ENCODE measurements at regions not wholly inside any gene's neighbourhood (a gene's known extent, or its start where the extent isn't known, plus 50 kb on each side); places are given as distances from the start of the nearest gene placed in this dataset.

DNA sequence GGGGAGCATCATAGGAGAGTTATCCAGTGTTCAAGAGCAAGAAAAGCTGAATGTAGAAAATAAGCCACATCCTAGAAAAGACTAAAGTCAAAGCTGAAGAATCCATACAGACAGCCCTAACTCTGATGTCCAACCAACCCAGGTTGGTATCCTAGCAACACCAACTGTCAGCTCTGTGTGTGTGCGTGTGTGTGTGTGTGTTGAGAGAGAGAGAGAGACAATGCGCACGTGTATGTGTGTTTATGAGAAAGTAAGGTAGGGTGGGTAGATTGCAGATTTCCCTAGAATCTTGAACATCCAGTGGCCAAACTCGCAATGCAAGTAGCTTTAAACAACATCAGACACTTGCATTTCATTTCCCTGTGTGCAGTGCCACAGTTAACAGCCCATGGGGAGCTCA is 274.9 kb downstream of the FAM181B start:
- DNase-seq (ENCODE audit: low read depth) = no peak
- TF ChIP-seq, protein P1, sequence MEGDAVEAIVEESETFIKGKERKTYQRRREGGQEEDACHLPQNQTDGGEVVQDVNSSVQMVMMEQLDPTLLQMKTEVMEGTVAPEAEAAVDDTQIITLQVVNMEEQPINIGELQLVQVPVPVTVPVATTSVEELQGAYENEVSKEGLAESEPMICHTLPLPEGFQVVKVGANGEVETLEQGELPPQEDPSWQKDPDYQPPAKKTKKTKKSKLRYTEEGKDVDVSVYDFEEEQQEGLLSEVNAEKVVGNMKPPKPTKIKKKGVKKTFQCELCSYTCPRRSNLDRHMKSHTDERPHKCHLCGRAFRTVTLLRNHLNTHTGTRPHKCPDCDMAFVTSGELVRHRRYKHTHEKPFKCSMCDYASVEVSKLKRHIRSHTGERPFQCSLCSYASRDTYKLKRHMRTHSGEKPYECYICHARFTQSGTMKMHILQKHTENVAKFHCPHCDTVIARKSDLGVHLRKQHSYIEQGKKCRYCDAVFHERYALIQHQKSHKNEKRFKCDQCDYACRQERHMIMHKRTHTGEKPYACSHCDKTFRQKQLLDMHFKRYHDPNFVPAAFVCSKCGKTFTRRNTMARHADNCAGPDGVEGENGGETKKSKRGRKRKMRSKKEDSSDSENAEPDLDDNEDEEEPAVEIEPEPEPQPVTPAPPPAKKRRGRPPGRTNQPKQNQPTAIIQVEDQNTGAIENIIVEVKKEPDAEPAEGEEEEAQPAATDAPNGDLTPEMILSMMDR (IDR thresholded peaks at IDR 0.05; ENCODE audit: insufficient read depth, low read length, poor library complexity, severe bottlenecking) = no peak
- no peaks in the 10 kb centered on the region for H3K27me3 ChIP-seq (ENCODE audit: control insufficient read depth, insufficient read depth, low read length)
- H3K4me3 ChIP-seq (ENCODE audit: low read depth, low read length) = no peak overlapping the region
- H3K36me3 ChIP-seq (ENCODE audit: control insufficient read depth, insufficient read depth, low read length) = no peaks in the 10 kb centered on the region

DNA sequence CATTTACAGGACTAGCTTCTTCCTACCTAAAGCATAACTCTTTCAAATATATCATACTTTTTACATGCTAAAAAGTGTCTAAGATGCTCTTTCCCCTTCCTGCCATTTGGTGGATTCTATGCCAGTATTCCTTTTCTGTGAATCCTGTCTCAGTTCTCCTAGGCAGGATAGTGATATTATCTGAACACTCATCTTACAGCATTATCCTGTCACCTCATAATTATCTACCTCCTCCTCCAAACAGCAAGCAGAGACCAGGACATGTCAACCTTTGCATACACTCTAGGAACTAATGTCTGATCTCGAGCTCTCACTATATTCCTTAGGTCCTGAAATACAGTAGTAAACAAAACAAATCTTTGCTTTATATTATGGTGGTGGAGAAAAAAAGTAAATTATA is 275.5 kb downstream of the FAM181B start:
- no peak for DNase-seq (ENCODE audit: low read depth)
- Histone ChIP-seq H3K27me3 (ENCODE audit: control insufficient read depth, insufficient read depth, low read length) (no peaks in the 10 kb centered on the region), H3K36me3 (ENCODE audit: control insufficient read depth, insufficient read depth, low read length) (no peaks in the 10 kb centered on the region), H3K4me3 (ENCODE audit: low read depth, low read length) (no peak overlapping the region)
- TF ChIP-seq, protein P1 (IDR thresholded peaks at IDR 0.05; ENCODE audit: insufficient read depth, low read length, poor library complexity, severe bottlenecking) = no peak

DNA sequence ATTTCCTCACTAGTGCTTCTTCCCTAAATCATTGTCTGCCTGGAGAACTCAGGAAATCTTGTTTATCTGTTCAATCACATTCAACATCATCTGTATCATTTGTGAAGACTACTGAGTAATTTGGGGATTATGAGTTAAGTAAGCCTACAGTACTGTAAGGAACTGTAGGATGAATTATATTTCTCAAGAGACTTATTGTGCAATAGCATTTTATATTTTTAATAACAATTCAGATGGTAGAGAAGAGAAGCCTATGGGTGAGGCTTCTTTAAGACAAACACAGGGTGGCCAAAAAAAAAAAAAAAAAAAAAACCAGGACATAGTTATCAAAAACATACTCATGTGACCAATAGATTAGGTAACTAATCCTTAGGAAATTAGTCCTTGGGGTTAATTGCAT is 282.7 kb downstream of the FAM181B start:
- no peak for DNase-seq (ENCODE audit: low read depth)
- no peaks in the 10 kb centered on the region for H3K27me3 ChIP-seq (ENCODE audit: control insufficient read depth, insufficient read depth, low read length)
- H3K36me3 ChIP-seq (ENCODE audit: control insufficient read depth, insufficient read depth, low read length) = no peaks in the 10 kb centered on the region
- no peak overlapping the region for H3K4me3 ChIP-seq (ENCODE audit: low read depth, low read length)
- TF ChIP-seq, protein P1 (IDR thresholded peaks at IDR 0.05; ENCODE audit: insufficient read depth, low read length, poor library complexity, severe bottlenecking) = no peak

DNA sequence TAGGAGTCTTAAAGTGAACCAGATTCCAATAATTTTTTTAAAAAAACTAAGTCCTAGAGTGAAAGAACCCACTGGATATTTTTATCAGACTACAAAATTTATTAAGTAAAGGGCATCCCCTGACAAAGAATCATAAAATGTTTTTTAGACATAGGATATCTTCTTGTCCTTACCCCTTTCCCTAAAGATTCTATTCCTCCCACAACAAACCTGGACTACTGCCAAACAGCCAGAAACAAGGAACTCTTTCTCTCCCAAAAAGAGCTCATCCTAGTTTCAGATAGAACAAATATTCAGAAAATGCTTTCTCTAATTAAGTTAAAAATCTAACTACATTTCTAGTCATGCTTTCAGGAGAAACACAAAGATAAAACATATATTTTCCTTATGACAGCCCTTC is 327.1 kb downstream of the FAM181B start:
- no peak for DNase-seq (ENCODE audit: low read depth)
- H3K27me3 ChIP-seq (ENCODE audit: control insufficient read depth, insufficient read depth, low read length) = no peaks in the 10 kb centered on the region
- no peaks in the 10 kb centered on the region for H3K36me3 ChIP-seq (ENCODE audit: control insufficient read depth, insufficient read depth, low read length)
- H3K4me3 ChIP-seq (ENCODE audit: low read depth, low read length) = no peak overlapping the region
- TF ChIP-seq, protein P1 (IDR thresholded peaks at IDR 0.05; ENCODE audit: insufficient read depth, low read length, poor library complexity, severe bottlenecking) = no peak

- TF ChIP-seq, protein P1 (IDR thresholded peaks at IDR 0.05; ENCODE audit: insufficient read depth, low read length, poor library complexity, severe bottlenecking) = no peak
- DNase-seq (ENCODE audit: low read depth) = no peak
- no peaks in the 10 kb centered on the region for H3K27me3 ChIP-seq (ENCODE audit: control insufficient read depth, insufficient read depth, low read length)
Observed at GRCh38 chr11:82405421-82405820, 328.2 kb downstream of the FAM181B start.

GRCh38 chr11:82404981-82405380 is 328.7 kb downstream of the FAM181B start:
- no peak for DNase-seq (ENCODE audit: low read depth)
- Histone ChIP-seq H3K36me3 (ENCODE audit: control insufficient read depth, insufficient read depth, low read length) (no peaks in the 10 kb centered on the region), H3K27me3 (ENCODE audit: control insufficient read depth, insufficient read depth, low read length) (no peaks in the 10 kb centered on the region), H3K4me3 (ENCODE audit: low read depth, low read length) (no peak overlapping the region)
- TF ChIP-seq, protein P1 (IDR thresholded peaks at IDR 0.05; ENCODE audit: insufficient read depth, low read length, poor library complexity, severe bottlenecking) = no peak

More at GRCh38 chr11:82405421-82405820, 328.2 kb downstream of the FAM181B start:
- Histone ChIP-seq H3K4me3 (ENCODE audit: low read depth, low read length) (no peak overlapping the region), H3K36me3 (ENCODE audit: control insufficient read depth, insufficient read depth, low read length) (no peaks in the 10 kb centered on the region)
